ENCODE measurements at regions not wholly inside any gene's neighbourhood (a gene's known extent, or its start where the extent isn't known, plus 50 kb on each side); places are given as distances from the start of the nearest gene placed in this dataset.
"Not testable (repeated sequence)": the region's sequence is repeated elsewhere in the genome, so short reads cannot be mapped to it uniquely, and the experiment has no call there.

- DNase-seq (ENCODE audit: extremely low read depth, low read depth, low spot score): no peak
Measured at GRCh38 chr12:4822572-4822971, 87.1 kb upstream of the KCNA1 start.

GRCh38 chr12:4824380-4824779 lies 85.3 kb upstream of the KCNA1 start:
- DNase-seq (ENCODE audit: extremely low read depth, low read depth, low spot score): no peak

GRCh38 chr12:4825011-4825858 lies 84.5 kb upstream of the KCNA1 start:
- no peak for DNase-seq (ENCODE audit: extremely low read depth, low read depth, low spot score)

GRCh38 chr12:4826909-4827308 lies 82.8 kb upstream of the KCNA1 start:
- DNase-seq (ENCODE audit: extremely low read depth, low read depth, low spot score): no peak

GRCh38 chr12:4828176-4828575 lies 81.5 kb upstream of the KCNA1 start:
- DNase-seq (ENCODE audit: extremely low read depth, low read depth, low spot score): no peak

GRCh38 chr12:4829161-4829792 lies 80.4 kb upstream of the KCNA1 start:
- no peak for DNase-seq (ENCODE audit: extremely low read depth, low read depth, low spot score)

GRCh38 chr12:4829793-4830162 lies 79.9 kb upstream of the KCNA1 start:
- DNase-seq (ENCODE audit: extremely low read depth, low read depth, low spot score): no peak

- DNase-seq (ENCODE audit: extremely low read depth, low read depth, low spot score): no peak
Measured at GRCh38 chr12:4830556-4831210, 79.0 kb upstream of the KCNA1 start.

GRCh38 chr12:4833053-4833452 lies 76.7 kb upstream of the KCNA1 start:
- no peak for DNase-seq (ENCODE audit: extremely low read depth, low read depth, low spot score)

GRCh38 chr12:4833524-4833923 lies 76.2 kb upstream of the KCNA1 start:
- no peak for DNase-seq (ENCODE audit: extremely low read depth, low read depth, low spot score)

GRCh38 chr12:4842401-4842800 lies 67.3 kb upstream of the KCNA1 start:
- not testable (repeated sequence) for DNase-seq (ENCODE audit: extremely low read depth, low read depth, low spot score)

- DNase-seq (ENCODE audit: extremely low read depth, low read depth, low spot score): no peak
Measured at GRCh38 chr12:4843907-4844306, 65.8 kb upstream of the KCNA1 start.

- DNase-seq (ENCODE audit: extremely low read depth, low read depth, low spot score): no peak
Measured at GRCh38 chr12:4847713-4848112, 62.0 kb upstream of the KCNA1 start.

- DNase-seq (ENCODE audit: extremely low read depth, low read depth, low spot score): no peak
Measured at GRCh38 chr12:4849115-4849541, 60.6 kb upstream of the KCNA1 start.

- DNase-seq (ENCODE audit: extremely low read depth, low read depth, low spot score): no peak
Measured at GRCh38 chr12:4849795-4850345, 59.8 kb upstream of the KCNA1 start.

GRCh38 chr12:4850857-4851380 lies 58.8 kb upstream of the KCNA1 start:
- no peak for DNase-seq (ENCODE audit: extremely low read depth, low read depth, low spot score)

- DNase-seq (ENCODE audit: extremely low read depth, low read depth, low spot score): no peak
Measured at GRCh38 chr12:4852308-4852707, 57.4 kb upstream of the KCNA1 start.

- DNase-seq (ENCODE audit: extremely low read depth, low read depth, low spot score): no peak
Measured at GRCh38 chr12:4852911-4853310, 56.8 kb upstream of the KCNA1 start.

- DNase-seq (ENCODE audit: extremely low read depth, low read depth, low spot score): peak; percentile 65
Measured at GRCh38 chr12:4855121-4855924, 54.4 kb upstream of the KCNA1 start.

GRCh38 chr12:4856596-4856995 lies 53.1 kb upstream of the KCNA1 start:
- DNase-seq (ENCODE audit: extremely low read depth, low read depth, low spot score): no peak

Data from glomerular endothelial cell (primary cell).